NT2/D1 (cell line): ENCODE measurements at regions not wholly inside any gene's neighbourhood (a gene's known extent, or its start where the extent isn't known, plus 50 kb on each side); places are given as distances from the start of the nearest gene placed in this dataset.

ENCODE experiments used
- DNase-seq: peaks from one replicate; pipeline ENCODE4 v3.0.0-alpha.2; 2011; ENCODE audit warnings: low read depth, low spot score
- H3K27me3 ChIP-seq: 2 replicates; pipeline ENCODE4 v1.6.0; 2011; ENCODE audit warnings: mild to moderate bottlenecking; ENCODE audit not compliant: insufficient read length, insufficient read depth
- H3K36me3 ChIP-seq: 2 replicates; pipeline ENCODE4 v1.6.1; 2011; ENCODE audit warnings: mild to moderate bottlenecking, low read length, mixed read lengths; ENCODE audit not compliant: insufficient read depth, insufficient read length
- H3K4me1 ChIP-seq: 2 replicates; pipeline ENCODE4 v1.5.1; 2011; ENCODE audit not compliant: insufficient read depth, insufficient read length
- H3K4me3 ChIP-seq: 2 replicates; pipeline ENCODE4 v1.5.1; 2011; ENCODE audit warnings: low read depth; ENCODE audit not compliant: insufficient read length
- H3K9ac ChIP-seq: 2 replicates; pipeline ENCODE4 v1.6.0; 2011; ENCODE audit warnings: low read depth; ENCODE audit not compliant: insufficient read length
- H3K9me3 ChIP-seq: 2 replicates; pipeline ENCODE4 v1.5.1; 2011; ENCODE audit warnings: mild to moderate bottlenecking, low read length; ENCODE audit not compliant: insufficient read depth
- SUZ12 ChIP-seq: IDR thresholded peaks from 2 replicates; pipeline ENCODE4 v1.6.1; 2011; ENCODE audit not compliant: insufficient read length, insufficient read depth; ENCODE audit errors: extremely low read depth
- YY1 ChIP-seq: IDR thresholded peaks from 2 replicates; pipeline ENCODE4 v1.6.1; 2011; ENCODE audit not compliant: insufficient read length, insufficient read depth
- ZNF274 ChIP-seq: IDR thresholded peaks from 2 replicates; pipeline ENCODE4 v1.6.1; 2011; ENCODE audit warnings: mild to moderate bottlenecking, low read depth, low read length

- no peak overlapping the region for H3K4me3 ChIP-seq
- TF ChIP-seq SUZ12: no peak
- TF ChIP-seq ZNF274: no peak
- TF ChIP-seq YY1: no peak
- no peaks in the 10 kb centered on the region for H3K27me3 ChIP-seq
- no peaks in the 10 kb centered on the region; the same call in 1 of the 2 replicates for H3K9me3 ChIP-seq
- no peak overlapping the region for H3K9ac ChIP-seq
- H3K4me1 ChIP-seq: peaks cover 12% of the 10 kb centered on the region
- no peaks in the 10 kb centered on the region for H3K36me3 ChIP-seq
- no peak for DNase-seq
Measured at GRCh38 chr1:234778221-234779159, 168.5 kb upstream of the IRF2BP2 start.

- Histone ChIP-seq H3K9me3 (no peaks in the 10 kb centered on the region; the same call in 1 of the 2 replicates), H3K27me3 (no peaks in the 10 kb centered on the region), H3K4me1 (peaks cover 12% of the 10 kb centered on the region), H3K36me3 (no peaks in the 10 kb centered on the region), H3K9ac (no peak overlapping the region), H3K4me3 (no peak overlapping the region)
- no peak for TF ChIP-seq SUZ12
- no peak for TF ChIP-seq ZNF274
- no peak for TF ChIP-seq YY1
- DNase-seq: no peak
Measured at GRCh38 chr1:234777856-234778220, 167.9 kb upstream of the IRF2BP2 start.

GRCh38 chr1:234776876-234777855, 167.2 kb upstream of the IRF2BP2 start:
- no peak for DNase-seq

GRCh38 chr1:234776256-234776875, 166.4 kb upstream of the IRF2BP2 start:
- H3K4me1 ChIP-seq: peaks cover 12% of the 10 kb centered on the region
- no peaks in the 10 kb centered on the region for H3K36me3 ChIP-seq
- DNase-seq: no peak
- H3K27me3 ChIP-seq: no peaks in the 10 kb centered on the region
- H3K4me3 ChIP-seq: no peak overlapping the region
- TF ChIP-seq ZNF274: no peak
- no peak for TF ChIP-seq SUZ12
- no peak for TF ChIP-seq YY1
- H3K9ac ChIP-seq: no peak overlapping the region
- no peaks in the 10 kb centered on the region; the same call in 1 of the 2 replicates for H3K9me3 ChIP-seq

More at GRCh38 chr1:234776876-234777855, 167.2 kb upstream of the IRF2BP2 start:
- H3K4me3 ChIP-seq: no peak overlapping the region
- no peaks in the 10 kb centered on the region for H3K36me3 ChIP-seq
- H3K27me3 ChIP-seq: no peaks in the 10 kb centered on the region
- H3K4me1 ChIP-seq: peaks cover 12% of the 10 kb centered on the region
- no peaks in the 10 kb centered on the region; the same call in 1 of the 2 replicates for H3K9me3 ChIP-seq
- H3K9ac ChIP-seq: no peak overlapping the region
- TF ChIP-seq SUZ12 (no peak), ZNF274 (no peak), YY1 (no peak)

GRCh38 chr1:234775477-234776246, 165.7 kb upstream of the IRF2BP2 start:
- H3K9ac ChIP-seq: no peak overlapping the region
- H3K4me1 ChIP-seq: peaks cover 10% of the 10 kb centered on the region
- no peak overlapping the region for H3K4me3 ChIP-seq
- no peak for DNase-seq
- no peak for TF ChIP-seq SUZ12
- TF ChIP-seq ZNF274: no peak
- TF ChIP-seq YY1: no peak
- H3K9me3 ChIP-seq: no peaks in the 10 kb centered on the region; the same call in 1 of the 2 replicates
- no peaks in the 10 kb centered on the region for H3K36me3 ChIP-seq
- no peaks in the 10 kb centered on the region for H3K27me3 ChIP-seq

- TF ChIP-seq SUZ12: no peak
- no peak for TF ChIP-seq ZNF274
- no peak for TF ChIP-seq YY1
- no peaks in the 10 kb centered on the region; the same call in 1 of the 2 replicates for H3K9me3 ChIP-seq
- no peak overlapping the region for H3K4me3 ChIP-seq
- peaks cover 11% of the 10 kb centered on the region for H3K4me1 ChIP-seq
- no peak for DNase-seq
- H3K36me3 ChIP-seq: no peaks in the 10 kb centered on the region
- no peaks in the 10 kb centered on the region for H3K27me3 ChIP-seq
- H3K9ac ChIP-seq: no peak overlapping the region
Measured at GRCh38 chr1:234774971-234775370, 165.0 kb upstream of the IRF2BP2 start.
